ENCODE measurements at regions not wholly inside any gene's neighbourhood (a gene's known extent, or its start where the extent isn't known, plus 50 kb on each side); places are given as distances from the start of the nearest gene placed in this dataset.

GRCh38 chr1:238777551-238777950, 608.8 kb upstream of the CHRM3 start:
- H3K27me3 ChIP-seq (ENCODE audit: low read length) = no peaks in the 10 kb centered on the region
- H2AFZ ChIP-seq (ENCODE audit: low read depth, low read length, severe bottlenecking) = no peak overlapping the region
- H3K9me2 ChIP-seq (replicated peaks; ENCODE audit: insufficient read depth, low read length) = no peaks in the 10 kb centered on the region
- H3K27ac ChIP-seq (ENCODE audit: low read depth, low read length) = no peak overlapping the region
- no peak overlapping the region for H3K4me2 ChIP-seq (ENCODE audit: low read depth, low read length, poor library complexity, severe bottlenecking)
- TF ChIP-seq EZH2phosphoT487 (conservative IDR thresholded peaks at IDR 0.05; ENCODE audit: low read length) (no peak), CTCF (IDR thresholded peaks at IDR 0.05; ENCODE audit: insufficient read depth, low read length, poor library complexity, severe bottlenecking) (no peak)
- no peaks in the 10 kb centered on the region for H4K20me1 ChIP-seq (ENCODE audit: low read depth, low read length)
- no peaks in the 10 kb centered on the region for H3F3A ChIP-seq (ENCODE audit: insufficient read depth)
- no peaks in the 10 kb centered on the region for H3K79me2 ChIP-seq (ENCODE audit: insufficient read depth, low read length)
- no peaks in the 10 kb centered on the region for H3K36me3 ChIP-seq (ENCODE audit: low read length)
- no peak overlapping the region for H3K9ac ChIP-seq (ENCODE audit: low read length)
- H3K4me3 ChIP-seq (ENCODE audit: insufficient read depth, low read length, poor library complexity, severe bottlenecking) = no peak overlapping the region
- H3K9me3 ChIP-seq (ENCODE audit: insufficient read depth, low read length) = no peaks in the 10 kb centered on the region

- Histone ChIP-seq H3K27me3 (ENCODE audit: low read length) (no peaks in the 10 kb centered on the region), H3K27ac (ENCODE audit: low read depth, low read length) (no peak overlapping the region), H3K36me3 (ENCODE audit: low read length) (no peaks in the 10 kb centered on the region), H3K9me3 (ENCODE audit: insufficient read depth, low read length) (no peaks in the 10 kb centered on the region), H3K9ac (ENCODE audit: low read length) (no peak overlapping the region), H3K9me2 (replicated peaks; ENCODE audit: insufficient read depth, low read length) (no peaks in the 10 kb centered on the region), H3F3A (ENCODE audit: insufficient read depth) (no peaks in the 10 kb centered on the region), H3K79me2 (ENCODE audit: insufficient read depth, low read length) (no peaks in the 10 kb centered on the region), H4K20me1 (ENCODE audit: low read depth, low read length) (no peaks in the 10 kb centered on the region), H3K4me2 (ENCODE audit: low read depth, low read length, poor library complexity, severe bottlenecking) (no peak overlapping the region), H3K4me3 (ENCODE audit: insufficient read depth, low read length, poor library complexity, severe bottlenecking) (no peak overlapping the region), H2AFZ (ENCODE audit: low read depth, low read length, severe bottlenecking) (no peak overlapping the region)
- TF ChIP-seq EZH2phosphoT487 (conservative IDR thresholded peaks at IDR 0.05; ENCODE audit: low read length) = no peak
- no peak for TF ChIP-seq CTCF (IDR thresholded peaks at IDR 0.05; ENCODE audit: insufficient read depth, low read length, poor library complexity, severe bottlenecking)
These were observed 610.2 kb upstream of the CHRM3 start for GRCh38 chr1:238776126-238776525.

- H3K27me3 ChIP-seq (ENCODE audit: low read length) = no peaks in the 10 kb centered on the region
- no peak overlapping the region for H3K4me2 ChIP-seq (ENCODE audit: low read depth, low read length, poor library complexity, severe bottlenecking)
These were observed 614.0 kb upstream of the CHRM3 start for GRCh38 chr1:238772322-238772721.

More at GRCh38 chr1:238772322-238772721, 614.0 kb upstream of the CHRM3 start:
- no peaks in the 10 kb centered on the region for H4K20me1 ChIP-seq (ENCODE audit: low read depth, low read length)
- no peak overlapping the region for H3K27ac ChIP-seq (ENCODE audit: low read depth, low read length)
- TF ChIP-seq CTCF (IDR thresholded peaks at IDR 0.05; ENCODE audit: insufficient read depth, low read length, poor library complexity, severe bottlenecking) = no peak
- no peak for TF ChIP-seq EZH2phosphoT487 (conservative IDR thresholded peaks at IDR 0.05; ENCODE audit: low read length)
- H3K36me3 ChIP-seq (ENCODE audit: low read length) = no peaks in the 10 kb centered on the region
- H3K9ac ChIP-seq (ENCODE audit: low read length) = no peak overlapping the region
- H3K9me3 ChIP-seq (ENCODE audit: insufficient read depth, low read length) = no peaks in the 10 kb centered on the region
- no peaks in the 10 kb centered on the region for H3K79me2 ChIP-seq (ENCODE audit: insufficient read depth, low read length)
- no peak overlapping the region for H2AFZ ChIP-seq (ENCODE audit: low read depth, low read length, severe bottlenecking)
- H3K9me2 ChIP-seq (replicated peaks; ENCODE audit: insufficient read depth, low read length) = no peaks in the 10 kb centered on the region
- H3F3A ChIP-seq (ENCODE audit: insufficient read depth) = no peaks in the 10 kb centered on the region
- H3K4me3 ChIP-seq (ENCODE audit: insufficient read depth, low read length, poor library complexity, severe bottlenecking) = no peak overlapping the region
